ENCODE measurements at regions not wholly inside any gene's neighbourhood (a gene's known extent, or its start where the extent isn't known, plus 50 kb on each side); places are given as distances from the start of the nearest gene placed in this dataset.

- DNase-seq (ENCODE audit: low read depth), result no peak
These were observed 426.0 kb downstream of the TYW1 start for GRCh38 chr7:67422601-67423000.

- no peak for DNase-seq (ENCODE audit: low read depth)
These were observed 426.4 kb downstream of the TYW1 start for GRCh38 chr7:67423065-67423464.

GRCh38 chr7:67426654-67427053 lies 430.0 kb downstream of the TYW1 start:
- no peak for DNase-seq (ENCODE audit: low read depth)

- DNase-seq (ENCODE audit: low read depth), result no peak
These were observed 433.1 kb downstream of the TYW1 start for GRCh38 chr7:67429735-67430134.

- no peak for DNase-seq (ENCODE audit: low read depth)
These were observed 436.1 kb downstream of the TYW1 start for GRCh38 chr7:67432536-67433234.

- no peak for DNase-seq (ENCODE audit: low read depth)
These were observed 439.4 kb downstream of the TYW1 start for GRCh38 chr7:67435894-67436535.

GRCh38 chr7:67438198-67438882 lies 441.7 kb downstream of the TYW1 start:
- DNase-seq (ENCODE audit: low read depth), result no peak

GRCh38 chr7:67438913-67439505 lies 442.4 kb downstream of the TYW1 start:
- no peak for DNase-seq (ENCODE audit: low read depth)

GRCh38 chr7:67440321-67440720 lies 443.7 kb downstream of the TYW1 start:
- no peak for DNase-seq (ENCODE audit: low read depth)

- no peak for DNase-seq (ENCODE audit: low read depth)
These were observed 449.1 kb downstream of the TYW1 start for GRCh38 chr7:67445728-67446127.

GRCh38 chr7:67447297-67447696 lies 450.7 kb downstream of the TYW1 start:
- DNase-seq (ENCODE audit: low read depth), result no peak

GRCh38 chr7:67448271-67448670 lies 451.6 kb downstream of the TYW1 start:
- DNase-seq (ENCODE audit: low read depth), result no peak

- DNase-seq (ENCODE audit: low read depth), result no peak
These were observed 453.5 kb downstream of the TYW1 start for GRCh38 chr7:67450171-67450570.

- DNase-seq (ENCODE audit: low read depth), result no peak
These were observed 454.7 kb downstream of the TYW1 start for GRCh38 chr7:67451306-67451705.

GRCh38 chr7:67452516-67453026 lies 455.9 kb downstream of the TYW1 start:
- DNase-seq (ENCODE audit: low read depth), result no peak

- no peak for DNase-seq (ENCODE audit: low read depth)
These were observed 457.1 kb downstream of the TYW1 start for GRCh38 chr7:67453580-67454380.

GRCh38 chr7:67455508-67455907 lies 458.9 kb downstream of the TYW1 start:
- DNase-seq (ENCODE audit: low read depth), result no peak

GRCh38 chr7:67462781-67463191 lies 466.2 kb downstream of the TYW1 start:
- DNase-seq (ENCODE audit: low read depth), result no peak

GRCh38 chr7:67463316-67463715 lies 466.7 kb downstream of the TYW1 start:
- no peak for DNase-seq (ENCODE audit: low read depth)

- no peak for DNase-seq (ENCODE audit: low read depth)
These were observed 467.4 kb downstream of the TYW1 start for GRCh38 chr7:67463983-67464382.

GRCh38 chr7:67466109-67466508 lies 469.5 kb downstream of the TYW1 start:
- DNase-seq (ENCODE audit: low read depth), result no peak

- no peak for DNase-seq (ENCODE audit: low read depth)
These were observed 473.7 kb downstream of the TYW1 start for GRCh38 chr7:67470256-67470751.

Data from ELR (cell line).